ENCODE measurements at regions not wholly inside any gene's neighbourhood (a gene's known extent, or its start where the extent isn't known, plus 50 kb on each side); places are given as distances from the start of the nearest gene placed in this dataset.

DNA sequence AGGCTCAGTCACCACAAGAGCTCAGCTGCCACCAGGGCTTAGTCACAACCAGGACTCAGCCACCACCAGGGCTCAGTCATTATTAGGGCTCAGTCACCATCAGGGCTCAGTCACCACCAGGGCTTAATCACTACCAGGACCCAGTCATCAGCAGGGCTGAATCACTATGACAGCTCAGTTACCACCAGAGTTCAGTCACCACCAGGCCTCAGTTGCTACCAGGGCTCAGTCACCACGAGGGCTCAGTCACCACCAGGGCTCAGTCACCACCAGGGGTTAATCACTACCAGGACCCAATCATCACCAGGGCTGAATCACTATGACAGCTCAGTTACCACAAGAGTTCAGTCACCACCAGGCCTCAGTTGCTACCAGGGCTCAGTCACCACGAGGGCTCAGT is 196.2 kb downstream of the NPHP4 start:
- ChIA-PET POLR2A (no interaction called here), CTCF (no interaction called here)
- Mint-ChIP-seq H3K4me1 (peaks cover 5% of the 10 kb centered on the region), H3K4me3 (no peak overlapping the region), H3K27me3 (ENCODE audit: low read depth) (peaks cover 5% of the 10 kb centered on the region; the same call in 1 of the 2 replicates), H3K36me3 (peaks cover 7% of the 10 kb centered on the region; the same call in 1 of the 2 replicates), H3K9me3 (peaks cover 14% of the 10 kb centered on the region), H3K27ac (no peak overlapping the region)
- ATAC-seq: no peak
- DNase-seq (ENCODE audit: low spot score): no peak
- TF ChIP-seq, protein P1, sequence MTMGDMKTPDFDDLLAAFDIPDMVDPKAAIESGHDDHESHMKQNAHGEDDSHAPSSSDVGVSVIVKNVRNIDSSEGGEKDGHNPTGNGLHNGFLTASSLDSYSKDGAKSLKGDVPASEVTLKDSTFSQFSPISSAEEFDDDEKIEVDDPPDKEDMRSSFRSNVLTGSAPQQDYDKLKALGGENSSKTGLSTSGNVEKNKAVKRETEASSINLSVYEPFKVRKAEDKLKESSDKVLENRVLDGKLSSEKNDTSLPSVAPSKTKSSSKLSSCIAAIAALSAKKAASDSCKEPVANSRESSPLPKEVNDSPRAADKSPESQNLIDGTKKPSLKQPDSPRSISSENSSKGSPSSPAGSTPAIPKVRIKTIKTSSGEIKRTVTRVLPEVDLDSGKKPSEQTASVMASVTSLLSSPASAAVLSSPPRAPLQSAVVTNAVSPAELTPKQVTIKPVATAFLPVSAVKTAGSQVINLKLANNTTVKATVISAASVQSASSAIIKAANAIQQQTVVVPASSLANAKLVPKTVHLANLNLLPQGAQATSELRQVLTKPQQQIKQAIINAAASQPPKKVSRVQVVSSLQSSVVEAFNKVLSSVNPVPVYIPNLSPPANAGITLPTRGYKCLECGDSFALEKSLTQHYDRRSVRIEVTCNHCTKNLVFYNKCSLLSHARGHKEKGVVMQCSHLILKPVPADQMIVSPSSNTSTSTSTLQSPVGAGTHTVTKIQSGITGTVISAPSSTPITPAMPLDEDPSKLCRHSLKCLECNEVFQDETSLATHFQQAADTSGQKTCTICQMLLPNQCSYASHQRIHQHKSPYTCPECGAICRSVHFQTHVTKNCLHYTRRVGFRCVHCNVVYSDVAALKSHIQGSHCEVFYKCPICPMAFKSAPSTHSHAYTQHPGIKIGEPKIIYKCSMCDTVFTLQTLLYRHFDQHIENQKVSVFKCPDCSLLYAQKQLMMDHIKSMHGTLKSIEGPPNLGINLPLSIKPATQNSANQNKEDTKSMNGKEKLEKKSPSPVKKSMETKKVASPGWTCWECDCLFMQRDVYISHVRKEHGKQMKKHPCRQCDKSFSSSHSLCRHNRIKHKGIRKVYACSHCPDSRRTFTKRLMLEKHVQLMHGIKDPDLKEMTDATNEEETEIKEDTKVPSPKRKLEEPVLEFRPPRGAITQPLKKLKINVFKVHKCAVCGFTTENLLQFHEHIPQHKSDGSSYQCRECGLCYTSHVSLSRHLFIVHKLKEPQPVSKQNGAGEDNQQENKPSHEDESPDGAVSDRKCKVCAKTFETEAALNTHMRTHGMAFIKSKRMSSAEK (CRISPR knock-in tag; IDR thresholded peaks at IDR 0.05; ENCODE audit: borderline replicate concordance): no peak
- TF ChIP-seq TEAD1 (CRISPR knock-in tag; IDR thresholded peaks at IDR 0.05): no peak
- TF ChIP-seq, protein P2, sequence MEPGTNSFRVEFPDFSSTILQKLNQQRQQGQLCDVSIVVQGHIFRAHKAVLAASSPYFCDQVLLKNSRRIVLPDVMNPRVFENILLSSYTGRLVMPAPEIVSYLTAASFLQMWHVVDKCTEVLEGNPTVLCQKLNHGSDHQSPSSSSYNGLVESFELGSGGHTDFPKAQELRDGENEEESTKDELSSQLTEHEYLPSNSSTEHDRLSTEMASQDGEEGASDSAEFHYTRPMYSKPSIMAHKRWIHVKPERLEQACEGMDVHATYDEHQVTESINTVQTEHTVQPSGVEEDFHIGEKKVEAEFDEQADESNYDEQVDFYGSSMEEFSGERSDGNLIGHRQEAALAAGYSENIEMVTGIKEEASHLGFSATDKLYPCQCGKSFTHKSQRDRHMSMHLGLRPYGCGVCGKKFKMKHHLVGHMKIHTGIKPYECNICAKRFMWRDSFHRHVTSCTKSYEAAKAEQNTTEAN (CRISPR knock-in tag; IDR thresholded peaks at IDR 0.05): no peak
- TF ChIP-seq ZNF423 (CRISPR knock-in tag; IDR thresholded peaks at IDR 0.05): no peak
- TF ChIP-seq, protein P3, sequence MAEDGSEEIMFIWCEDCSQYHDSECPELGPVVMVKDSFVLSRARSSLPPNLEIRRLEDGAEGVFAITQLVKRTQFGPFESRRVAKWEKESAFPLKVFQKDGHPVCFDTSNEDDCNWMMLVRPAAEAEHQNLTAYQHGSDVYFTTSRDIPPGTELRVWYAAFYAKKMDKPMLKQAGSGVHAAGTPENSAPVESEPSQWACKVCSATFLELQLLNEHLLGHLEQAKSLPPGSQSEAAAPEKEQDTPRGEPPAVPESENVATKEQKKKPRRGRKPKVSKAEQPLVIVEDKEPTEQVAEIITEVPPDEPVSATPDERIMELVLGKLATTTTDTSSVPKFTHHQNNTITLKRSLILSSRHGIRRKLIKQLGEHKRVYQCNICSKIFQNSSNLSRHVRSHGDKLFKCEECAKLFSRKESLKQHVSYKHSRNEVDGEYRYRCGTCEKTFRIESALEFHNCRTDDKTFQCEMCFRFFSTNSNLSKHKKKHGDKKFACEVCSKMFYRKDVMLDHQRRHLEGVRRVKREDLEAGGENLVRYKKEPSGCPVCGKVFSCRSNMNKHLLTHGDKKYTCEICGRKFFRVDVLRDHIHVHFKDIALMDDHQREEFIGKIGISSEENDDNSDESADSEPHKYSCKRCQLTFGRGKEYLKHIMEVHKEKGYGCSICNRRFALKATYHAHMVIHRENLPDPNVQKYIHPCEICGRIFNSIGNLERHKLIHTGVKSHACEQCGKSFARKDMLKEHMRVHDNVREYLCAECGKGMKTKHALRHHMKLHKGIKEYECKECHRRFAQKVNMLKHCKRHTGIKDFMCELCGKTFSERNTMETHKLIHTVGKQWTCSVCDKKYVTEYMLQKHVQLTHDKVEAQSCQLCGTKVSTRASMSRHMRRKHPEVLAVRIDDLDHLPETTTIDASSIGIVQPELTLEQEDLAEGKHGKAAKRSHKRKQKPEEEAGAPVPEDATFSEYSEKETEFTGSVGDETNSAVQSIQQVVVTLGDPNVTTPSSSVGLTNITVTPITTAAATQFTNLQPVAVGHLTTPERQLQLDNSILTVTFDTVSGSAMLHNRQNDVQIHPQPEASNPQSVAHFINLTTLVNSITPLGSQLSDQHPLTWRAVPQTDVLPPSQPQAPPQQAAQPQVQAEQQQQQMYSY (CRISPR knock-in tag; IDR thresholded peaks at IDR 0.05): no peak
- TF ChIP-seq, protein P4, sequence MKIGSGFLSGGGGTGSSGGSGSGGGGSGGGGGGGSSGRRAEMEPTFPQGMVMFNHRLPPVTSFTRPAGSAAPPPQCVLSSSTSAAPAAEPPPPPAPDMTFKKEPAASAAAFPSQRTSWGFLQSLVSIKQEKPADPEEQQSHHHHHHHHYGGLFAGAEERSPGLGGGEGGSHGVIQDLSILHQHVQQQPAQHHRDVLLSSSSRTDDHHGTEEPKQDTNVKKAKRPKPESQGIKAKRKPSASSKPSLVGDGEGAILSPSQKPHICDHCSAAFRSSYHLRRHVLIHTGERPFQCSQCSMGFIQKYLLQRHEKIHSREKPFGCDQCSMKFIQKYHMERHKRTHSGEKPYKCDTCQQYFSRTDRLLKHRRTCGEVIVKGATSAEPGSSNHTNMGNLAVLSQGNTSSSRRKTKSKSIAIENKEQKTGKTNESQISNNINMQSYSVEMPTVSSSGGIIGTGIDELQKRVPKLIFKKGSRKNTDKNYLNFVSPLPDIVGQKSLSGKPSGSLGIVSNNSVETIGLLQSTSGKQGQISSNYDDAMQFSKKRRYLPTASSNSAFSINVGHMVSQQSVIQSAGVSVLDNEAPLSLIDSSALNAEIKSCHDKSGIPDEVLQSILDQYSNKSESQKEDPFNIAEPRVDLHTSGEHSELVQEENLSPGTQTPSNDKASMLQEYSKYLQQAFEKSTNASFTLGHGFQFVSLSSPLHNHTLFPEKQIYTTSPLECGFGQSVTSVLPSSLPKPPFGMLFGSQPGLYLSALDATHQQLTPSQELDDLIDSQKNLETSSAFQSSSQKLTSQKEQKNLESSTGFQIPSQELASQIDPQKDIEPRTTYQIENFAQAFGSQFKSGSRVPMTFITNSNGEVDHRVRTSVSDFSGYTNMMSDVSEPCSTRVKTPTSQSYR (CRISPR knock-in tag; IDR thresholded peaks at IDR 0.05): no peak
- no peak for TF ChIP-seq FOXJ3 (CRISPR knock-in tag; IDR thresholded peaks at IDR 0.05; ENCODE audit: borderline replicate concordance)
- no peak for TF ChIP-seq JUN (CRISPR knock-in tag; IDR thresholded peaks at IDR 0.05)
- TF ChIP-seq, protein P5, sequence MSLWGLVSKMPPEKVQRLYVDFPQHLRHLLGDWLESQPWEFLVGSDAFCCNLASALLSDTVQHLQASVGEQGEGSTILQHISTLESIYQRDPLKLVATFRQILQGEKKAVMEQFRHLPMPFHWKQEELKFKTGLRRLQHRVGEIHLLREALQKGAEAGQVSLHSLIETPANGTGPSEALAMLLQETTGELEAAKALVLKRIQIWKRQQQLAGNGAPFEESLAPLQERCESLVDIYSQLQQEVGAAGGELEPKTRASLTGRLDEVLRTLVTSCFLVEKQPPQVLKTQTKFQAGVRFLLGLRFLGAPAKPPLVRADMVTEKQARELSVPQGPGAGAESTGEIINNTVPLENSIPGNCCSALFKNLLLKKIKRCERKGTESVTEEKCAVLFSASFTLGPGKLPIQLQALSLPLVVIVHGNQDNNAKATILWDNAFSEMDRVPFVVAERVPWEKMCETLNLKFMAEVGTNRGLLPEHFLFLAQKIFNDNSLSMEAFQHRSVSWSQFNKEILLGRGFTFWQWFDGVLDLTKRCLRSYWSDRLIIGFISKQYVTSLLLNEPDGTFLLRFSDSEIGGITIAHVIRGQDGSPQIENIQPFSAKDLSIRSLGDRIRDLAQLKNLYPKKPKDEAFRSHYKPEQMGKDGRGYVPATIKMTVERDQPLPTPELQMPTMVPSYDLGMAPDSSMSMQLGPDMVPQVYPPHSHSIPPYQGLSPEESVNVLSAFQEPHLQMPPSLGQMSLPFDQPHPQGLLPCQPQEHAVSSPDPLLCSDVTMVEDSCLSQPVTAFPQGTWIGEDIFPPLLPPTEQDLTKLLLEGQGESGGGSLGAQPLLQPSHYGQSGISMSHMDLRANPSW (CRISPR knock-in tag; conservative IDR thresholded peaks at IDR 0.05; ENCODE audit: low read depth): no peak

DNA sequence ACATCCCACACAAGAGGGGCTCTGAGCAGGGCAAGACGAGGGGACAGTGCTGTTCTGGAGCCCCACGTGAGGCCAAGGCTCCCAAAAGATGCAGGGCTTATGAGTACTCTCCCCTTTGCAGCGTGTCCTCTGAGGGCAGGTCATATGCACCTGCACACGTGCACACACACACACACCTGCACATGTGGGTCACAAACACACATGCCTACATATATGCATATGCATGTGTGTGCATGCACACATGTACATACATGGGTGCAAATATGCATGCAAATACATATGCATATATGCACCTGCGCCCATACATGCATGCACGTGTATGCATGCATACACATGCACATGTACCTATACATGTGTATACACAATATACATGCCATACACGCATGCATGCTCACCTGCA is 197.9 kb downstream of the NPHP4 start:
- ChIA-PET POLR2A (no interaction called here), CTCF (interaction anchor here (0.8 to 1.4 kb wide), 2 partner anchors 48 kb away, joined by 3 to 5 read pairs; no protein-coding TSS in a partner anchor)
- Mint-ChIP-seq H3K27ac (no peak overlapping the region), H3K4me3 (no peak overlapping the region), H3K9me3 (peaks cover 26% of the 10 kb centered on the region), H3K27me3 (ENCODE audit: low read depth) (peaks cover 3% of the 10 kb centered on the region; the same call in 1 of the 2 replicates), H3K36me3 (peaks cover 11% of the 10 kb centered on the region), H3K4me1 (peaks cover 5% of the 10 kb centered on the region)
- ATAC-seq (no peak), DNase-seq (ENCODE audit: low spot score) (no peak)
- TF ChIP-seq NR1H2 (CRISPR knock-in tag; IDR thresholded peaks at IDR 0.05) (no peak), ZNF671 (CRISPR knock-in tag; IDR thresholded peaks at IDR 0.05) (no peak), JUN (CRISPR knock-in tag; IDR thresholded peaks at IDR 0.05) (no peak), ZNF138 (CRISPR knock-in tag; conservative IDR thresholded peaks at IDR 0.05) (no peak), TEAD1 (CRISPR knock-in tag; IDR thresholded peaks at IDR 0.05) (no peak)
- TF ChIP-seq, protein P6, sequence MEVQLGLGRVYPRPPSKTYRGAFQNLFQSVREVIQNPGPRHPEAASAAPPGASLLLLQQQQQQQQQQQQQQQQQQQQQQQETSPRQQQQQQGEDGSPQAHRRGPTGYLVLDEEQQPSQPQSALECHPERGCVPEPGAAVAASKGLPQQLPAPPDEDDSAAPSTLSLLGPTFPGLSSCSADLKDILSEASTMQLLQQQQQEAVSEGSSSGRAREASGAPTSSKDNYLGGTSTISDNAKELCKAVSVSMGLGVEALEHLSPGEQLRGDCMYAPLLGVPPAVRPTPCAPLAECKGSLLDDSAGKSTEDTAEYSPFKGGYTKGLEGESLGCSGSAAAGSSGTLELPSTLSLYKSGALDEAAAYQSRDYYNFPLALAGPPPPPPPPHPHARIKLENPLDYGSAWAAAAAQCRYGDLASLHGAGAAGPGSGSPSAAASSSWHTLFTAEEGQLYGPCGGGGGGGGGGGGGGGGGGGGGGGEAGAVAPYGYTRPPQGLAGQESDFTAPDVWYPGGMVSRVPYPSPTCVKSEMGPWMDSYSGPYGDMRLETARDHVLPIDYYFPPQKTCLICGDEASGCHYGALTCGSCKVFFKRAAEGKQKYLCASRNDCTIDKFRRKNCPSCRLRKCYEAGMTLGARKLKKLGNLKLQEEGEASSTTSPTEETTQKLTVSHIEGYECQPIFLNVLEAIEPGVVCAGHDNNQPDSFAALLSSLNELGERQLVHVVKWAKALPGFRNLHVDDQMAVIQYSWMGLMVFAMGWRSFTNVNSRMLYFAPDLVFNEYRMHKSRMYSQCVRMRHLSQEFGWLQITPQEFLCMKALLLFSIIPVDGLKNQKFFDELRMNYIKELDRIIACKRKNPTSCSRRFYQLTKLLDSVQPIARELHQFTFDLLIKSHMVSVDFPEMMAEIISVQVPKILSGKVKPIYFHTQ (CRISPR knock-in tag; IDR thresholded peaks at IDR 0.05): no peak

Measured in WTC11 (cell line).